Endothelial cell (in vitro differentiated cells): ENCODE measurements at regions not wholly inside any gene's neighbourhood (a gene's known extent, or its start where the extent isn't known, plus 50 kb on each side); places are given as distances from the start of the nearest gene placed in this dataset.

Source experiments
- DNase-seq: peaks from one replicate; pipeline ENCODE4 v3.0.0; 2021; ENCODE audit warnings: low spot score
- H3K27ac Mint-ChIP-seq: one replicate; pipeline ENCODE4 v1.8.0; 2021; ENCODE audit warnings: mixed read lengths, inconsistent platforms; ENCODE audit not compliant: unreplicated experiment
- H3K27me3 Mint-ChIP-seq: one replicate; pipeline ENCODE4 v1.8.0; 2021; ENCODE audit warnings: mild to moderate bottlenecking, moderate library complexity, mixed read lengths, inconsistent platforms; ENCODE audit not compliant: unreplicated experiment
- H3K36me3 Mint-ChIP-seq: one replicate; pipeline ENCODE4 v1.8.0; 2021; ENCODE audit warnings: mild to moderate bottlenecking, low read depth, mixed read lengths, inconsistent platforms; ENCODE audit not compliant: unreplicated experiment
- H3K4me1 Mint-ChIP-seq: one replicate; pipeline ENCODE4 v1.8.0; 2021; ENCODE audit warnings: mild to moderate bottlenecking, mixed read lengths, inconsistent platforms; ENCODE audit not compliant: unreplicated experiment
- H3K4me3 Mint-ChIP-seq: one replicate; pipeline ENCODE4 v1.8.0; 2021; ENCODE audit warnings: mild to moderate bottlenecking, mixed read lengths, inconsistent platforms; ENCODE audit not compliant: unreplicated experiment
- H3K9me3 Mint-ChIP-seq: one replicate; pipeline ENCODE4 v1.8.0; 2021; ENCODE audit warnings: mixed read lengths, inconsistent platforms; ENCODE audit not compliant: unreplicated experiment
- TF ChIP-seq, protein P1 (sequence below): fragments of 200-600 bp; sonication (generic); IDR thresholded peaks from one replicate; pipeline ENCODE4 v1.5.0; 2021; ENCODE audit warnings: antibody characterized with exemption; ENCODE audit not compliant: unreplicated experiment

DNA sequence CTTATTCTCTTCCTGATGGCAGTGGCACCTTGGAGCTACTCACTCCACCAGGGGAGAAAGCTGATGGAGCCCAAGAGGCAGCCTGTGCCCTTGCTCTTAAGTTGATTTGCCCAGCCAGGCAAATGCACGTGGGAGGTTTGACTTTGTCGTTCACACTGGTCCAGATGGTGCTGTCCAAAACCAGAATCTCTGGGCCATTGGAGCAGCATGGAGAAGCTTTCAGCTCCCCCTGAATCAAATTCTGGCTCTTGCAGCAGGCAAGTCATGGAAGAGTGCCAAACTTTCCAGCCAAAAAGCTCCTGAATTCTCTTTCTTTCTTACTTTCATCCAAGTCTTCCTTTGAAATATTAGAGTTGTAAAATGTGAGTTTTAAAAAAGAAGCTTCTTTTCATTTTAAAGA, 970.4 kb downstream of the RPA4 start:
- H3K27me3 Mint-ChIP-seq: no peaks in the 10 kb centered on the region
- no peak overlapping the region for H3K4me3 Mint-ChIP-seq
- H3K27ac Mint-ChIP-seq: no peak overlapping the region
- no peaks in the 10 kb centered on the region for H3K4me1 Mint-ChIP-seq
- TF ChIP-seq, protein P1, sequence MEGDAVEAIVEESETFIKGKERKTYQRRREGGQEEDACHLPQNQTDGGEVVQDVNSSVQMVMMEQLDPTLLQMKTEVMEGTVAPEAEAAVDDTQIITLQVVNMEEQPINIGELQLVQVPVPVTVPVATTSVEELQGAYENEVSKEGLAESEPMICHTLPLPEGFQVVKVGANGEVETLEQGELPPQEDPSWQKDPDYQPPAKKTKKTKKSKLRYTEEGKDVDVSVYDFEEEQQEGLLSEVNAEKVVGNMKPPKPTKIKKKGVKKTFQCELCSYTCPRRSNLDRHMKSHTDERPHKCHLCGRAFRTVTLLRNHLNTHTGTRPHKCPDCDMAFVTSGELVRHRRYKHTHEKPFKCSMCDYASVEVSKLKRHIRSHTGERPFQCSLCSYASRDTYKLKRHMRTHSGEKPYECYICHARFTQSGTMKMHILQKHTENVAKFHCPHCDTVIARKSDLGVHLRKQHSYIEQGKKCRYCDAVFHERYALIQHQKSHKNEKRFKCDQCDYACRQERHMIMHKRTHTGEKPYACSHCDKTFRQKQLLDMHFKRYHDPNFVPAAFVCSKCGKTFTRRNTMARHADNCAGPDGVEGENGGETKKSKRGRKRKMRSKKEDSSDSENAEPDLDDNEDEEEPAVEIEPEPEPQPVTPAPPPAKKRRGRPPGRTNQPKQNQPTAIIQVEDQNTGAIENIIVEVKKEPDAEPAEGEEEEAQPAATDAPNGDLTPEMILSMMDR: no peak
- no peak for DNase-seq
- no peaks in the 10 kb centered on the region for H3K36me3 Mint-ChIP-seq
- no peaks in the 10 kb centered on the region for H3K9me3 Mint-ChIP-seq

DNA sequence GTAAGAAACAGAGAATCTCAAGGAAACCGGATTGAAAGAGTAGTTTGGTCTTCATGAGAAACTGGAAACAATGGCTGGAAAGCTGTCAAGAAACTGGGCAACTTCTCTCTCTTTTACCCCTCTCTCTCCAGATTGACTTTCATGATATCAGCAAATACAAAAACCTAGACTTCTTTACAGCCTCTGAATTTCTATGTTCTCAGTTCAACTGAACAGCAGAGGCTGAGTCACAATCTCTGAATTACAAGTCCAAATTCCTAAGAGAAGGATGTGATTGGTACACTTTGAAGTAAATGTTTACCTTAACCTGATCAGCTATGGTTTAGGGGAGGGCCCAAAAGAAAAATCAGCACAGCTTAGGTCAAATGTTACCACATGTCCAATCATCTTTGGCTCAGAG, 974.9 kb downstream of the RPA4 start:
- no peak for DNase-seq
- no peaks in the 10 kb centered on the region for H3K4me1 Mint-ChIP-seq
- no peaks in the 10 kb centered on the region for H3K9me3 Mint-ChIP-seq
- TF ChIP-seq, protein P1: no peak
- H3K4me3 Mint-ChIP-seq: no peak overlapping the region
- H3K27ac Mint-ChIP-seq: no peak overlapping the region
- H3K36me3 Mint-ChIP-seq: no peaks in the 10 kb centered on the region
- no peaks in the 10 kb centered on the region for H3K27me3 Mint-ChIP-seq

DNA sequence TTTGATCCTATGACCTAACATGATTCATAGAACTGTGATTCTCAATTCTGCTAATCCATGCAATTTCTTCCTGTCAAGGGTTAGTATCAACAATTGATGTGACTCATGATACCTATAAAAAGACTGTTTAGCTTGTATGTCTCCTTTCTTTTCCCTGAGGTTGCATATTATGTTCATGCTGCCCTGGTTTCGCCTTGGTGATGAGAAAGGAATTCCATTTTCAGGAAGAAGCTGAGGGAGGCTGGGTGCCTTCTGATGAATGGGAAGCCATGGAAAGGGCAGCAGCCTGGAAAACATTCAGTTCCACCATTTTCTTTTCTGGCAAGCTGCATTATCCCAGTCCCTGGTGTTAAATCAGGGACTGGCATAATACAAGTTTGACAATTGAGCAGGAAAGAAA, 976.5 kb downstream of the RPA4 start:
- TF ChIP-seq, protein P1: no peak
- DNase-seq: no peak
- no peaks in the 10 kb centered on the region for H3K9me3 Mint-ChIP-seq
- H3K4me1 Mint-ChIP-seq: no peaks in the 10 kb centered on the region
- H3K4me3 Mint-ChIP-seq: no peak overlapping the region
- H3K27me3 Mint-ChIP-seq: no peaks in the 10 kb centered on the region
- H3K36me3 Mint-ChIP-seq: no peaks in the 10 kb centered on the region
- no peak overlapping the region for H3K27ac Mint-ChIP-seq

DNA sequence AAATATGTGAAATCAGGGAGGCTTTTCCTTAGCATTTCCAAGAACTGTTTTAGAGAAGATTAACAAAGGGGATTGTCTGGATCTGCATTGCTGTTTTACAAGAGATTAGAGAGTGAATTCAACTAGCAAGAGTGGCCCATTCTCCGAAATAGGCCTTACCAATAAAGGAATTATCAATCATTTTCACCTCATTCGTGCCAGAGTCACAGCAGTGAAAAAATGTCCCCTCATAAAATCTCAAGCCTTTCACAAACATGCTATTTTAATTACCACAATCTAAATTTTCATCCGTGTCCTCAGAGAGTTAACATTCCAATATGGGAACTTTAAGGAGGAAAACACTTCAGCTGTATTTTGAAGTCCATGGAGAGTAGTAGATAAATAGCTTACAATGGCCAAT, 979.6 kb downstream of the RPA4 start:
- no peaks in the 10 kb centered on the region for H3K9me3 Mint-ChIP-seq
- no peaks in the 10 kb centered on the region for H3K36me3 Mint-ChIP-seq
- no peaks in the 10 kb centered on the region for H3K27me3 Mint-ChIP-seq
- peaks cover 3% of the 10 kb centered on the region for H3K4me1 Mint-ChIP-seq
- TF ChIP-seq, protein P1: no peak
- no peak for DNase-seq
- no peak overlapping the region for H3K4me3 Mint-ChIP-seq
- H3K27ac Mint-ChIP-seq: no peak overlapping the region

DNA sequence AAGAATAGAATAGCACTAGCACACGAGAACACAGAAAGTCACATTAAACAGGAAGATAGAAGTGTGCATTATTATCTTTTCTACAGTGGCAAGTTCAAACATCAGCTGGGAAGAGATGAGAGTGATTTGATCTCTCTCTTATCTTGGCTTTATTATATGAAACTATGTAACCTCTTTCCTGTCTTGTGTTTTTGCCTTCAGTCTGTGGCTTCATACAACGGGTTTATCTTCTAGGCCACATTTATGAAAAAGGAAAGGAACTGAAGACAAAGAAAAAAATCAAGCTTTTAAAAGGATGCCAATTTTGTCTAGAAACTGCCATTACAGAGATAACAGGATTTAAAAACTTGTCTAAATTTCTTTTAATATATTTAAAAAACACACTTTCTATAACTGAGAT, 983.6 kb downstream of the RPA4 start:
- H3K27ac Mint-ChIP-seq: no peak overlapping the region
- peaks cover 3% of the 10 kb centered on the region for H3K4me1 Mint-ChIP-seq
- H3K27me3 Mint-ChIP-seq: no peaks in the 10 kb centered on the region
- no peak for DNase-seq
- H3K36me3 Mint-ChIP-seq: no peaks in the 10 kb centered on the region
- no peak overlapping the region for H3K4me3 Mint-ChIP-seq
- TF ChIP-seq, protein P1: no peak
- no peaks in the 10 kb centered on the region for H3K9me3 Mint-ChIP-seq
